Loucy (cell line): ENCODE measurements at regions not wholly inside any gene's neighbourhood (a gene's known extent, or its start where the extent isn't known, plus 50 kb on each side); places are given as distances from the start of the nearest gene placed in this dataset.

Experiments used
- H2AFZ ChIP-seq: fragments of 200-600 bp; sonication (generic); 2 replicates; pipeline ENCODE4 v1.6.0; 2016; ENCODE audit warnings: antibody characterized with exemption, mild to moderate bottlenecking, low read length, moderate library complexity
- H3F3A ChIP-seq: fragments of 200-600 bp; 2 replicates; pipeline ENCODE4 v1.6.0; 2016; ENCODE audit warnings: antibody characterized with exemption, low read depth, mild to moderate bottlenecking
- H3K27me3 ChIP-seq: fragments of 200-600 bp; sonication (generic); 2 replicates; pipeline ENCODE4 v1.6.1; 2014; ENCODE audit warnings: low read length, mild to moderate bottlenecking; ENCODE audit not compliant: insufficient read depth, poor library complexity, severe bottlenecking
- H3K36me3 ChIP-seq: fragments of 200-600 bp; sonication (generic); 2 replicates; pipeline ENCODE4 v1.6.1; 2016; ENCODE audit warnings: low read length; ENCODE audit not compliant: insufficient read depth
- H3K4me1 ChIP-seq: fragments of 200-600 bp; sonication (generic); 2 replicates; pipeline ENCODE4 v1.5.1; 2014; ENCODE audit warnings: low read length, mild to moderate bottlenecking; ENCODE audit not compliant: insufficient read depth, poor library complexity, severe bottlenecking
- H3K4me2 ChIP-seq: fragments of 200-600 bp; sonication (generic); 2 replicates; pipeline ENCODE4 v1.6.0; 2014; ENCODE audit warnings: antibody characterized with exemption, low read length, low read depth, mild to moderate bottlenecking; ENCODE audit not compliant: poor library complexity, severe bottlenecking
- H3K4me3 ChIP-seq: fragments of 200-600 bp; sonication (generic); 2 replicates; pipeline ENCODE4 v1.5.1; 2014; ENCODE audit warnings: low read length, mild to moderate bottlenecking, mixed read lengths; ENCODE audit not compliant: poor library complexity, severe bottlenecking
- H3K79me2 ChIP-seq: fragments of 200-600 bp; sonication (generic); 2 replicates; pipeline ENCODE4 v1.6.1; 2014; ENCODE audit warnings: low read length; ENCODE audit not compliant: insufficient read depth
- H3K9ac ChIP-seq: fragments of 200-600 bp; sonication (generic); 2 replicates; pipeline ENCODE4 v1.6.0; 2014; ENCODE audit warnings: mild to moderate bottlenecking, low read depth, low read length, moderate library complexity; ENCODE audit not compliant: poor library complexity, severe bottlenecking
- H3K9me2 ChIP-seq: fragments of 200-600 bp; sonication (generic); replicated peaks from 2 replicates; pipeline ENCODE4 v1.6.1; 2016; ENCODE audit warnings: low read depth, low read length, mixed read lengths
- H3K9me3 ChIP-seq: fragments of 200-600 bp; sonication (generic); 2 replicates; pipeline ENCODE4 v1.6.1; 2014; ENCODE audit warnings: mild to moderate bottlenecking, antibody characterized with exemption, low read length, low read depth; ENCODE audit not compliant: insufficient read depth
- H4K20me1 ChIP-seq: fragments of 200-600 bp; sonication (generic); 2 replicates; pipeline ENCODE4 v1.6.0; 2014; ENCODE audit warnings: antibody characterized with exemption, low read length, mild to moderate bottlenecking; ENCODE audit not compliant: insufficient read depth, poor library complexity, severe bottlenecking
- CTCF ChIP-seq: fragments of 200-600 bp; sonication (generic); conservative IDR thresholded peaks from 2 replicates; pipeline ENCODE4 v1.5.1; 2014; ENCODE audit warnings: mild to moderate bottlenecking, antibody characterized with exemption, low read length
- EZH2phosphoT487 ChIP-seq: fragments of 200-600 bp; IDR thresholded peaks from 2 replicates; pipeline ENCODE4 v1.6.1; 2018; ENCODE audit warnings: antibody characterized with exemption, mild to moderate bottlenecking, moderate library complexity, borderline replicate concordance

- Histone ChIP-seq H3K27me3 (no peaks in the 10 kb centered on the region), H3K4me1 (no peaks in the 10 kb centered on the region), H3K9me3 (no peaks in the 10 kb centered on the region), H3K4me3 (no peak overlapping the region), H2AFZ (no peak overlapping the region), H4K20me1 (no peaks in the 10 kb centered on the region), H3F3A (no peaks in the 10 kb centered on the region), H3K9ac (no peak overlapping the region), H3K9me2 (no peaks in the 10 kb centered on the region), H3K4me2 (no peak overlapping the region), H3K79me2 (no peaks in the 10 kb centered on the region), H3K36me3 (no peaks in the 10 kb centered on the region)
- no peak for TF ChIP-seq EZH2phosphoT487
- no peak for TF ChIP-seq CTCF
Observed at GRCh38 chr6:113767985-113768384, 89.2 kb upstream of the MARCKS start.

- H3F3A ChIP-seq: no peaks in the 10 kb centered on the region
- no peaks in the 10 kb centered on the region for H3K27me3 ChIP-seq
- no peaks in the 10 kb centered on the region for H3K36me3 ChIP-seq
- H3K4me3 ChIP-seq: no peak overlapping the region
- H3K4me2 ChIP-seq: no peak overlapping the region
- H3K9ac ChIP-seq: no peak overlapping the region
- no peaks in the 10 kb centered on the region for H3K79me2 ChIP-seq
- TF ChIP-seq CTCF: no peak
- no peak for TF ChIP-seq EZH2phosphoT487
- no peaks in the 10 kb centered on the region for H3K4me1 ChIP-seq
- no peaks in the 10 kb centered on the region for H3K9me2 ChIP-seq
- H3K9me3 ChIP-seq: no peaks in the 10 kb centered on the region
- H4K20me1 ChIP-seq: no peaks in the 10 kb centered on the region
- H2AFZ ChIP-seq: no peak overlapping the region
Observed at GRCh38 chr6:113772961-113773360, 84.2 kb upstream of the MARCKS start.

- Histone ChIP-seq H3K9me2 (no peaks in the 10 kb centered on the region), H3K9ac (no peak overlapping the region), H3K27me3 (no peaks in the 10 kb centered on the region), H3K79me2 (no peaks in the 10 kb centered on the region), H3K9me3 (no peaks in the 10 kb centered on the region), H4K20me1 (no peaks in the 10 kb centered on the region), H3K4me2 (no peak overlapping the region), H3K4me3 (no peak overlapping the region), H2AFZ (no peak overlapping the region), H3K4me1 (no peaks in the 10 kb centered on the region), H3K36me3 (no peaks in the 10 kb centered on the region), H3F3A (no peaks in the 10 kb centered on the region)
- no peak for TF ChIP-seq EZH2phosphoT487
- no peak for TF ChIP-seq CTCF
Observed at GRCh38 chr6:113774127-113774825, 82.9 kb upstream of the MARCKS start.
